Embryonic facial prominence (tissue), 1 donor: ENCODE measurements at regions not wholly inside any gene's neighbourhood (a gene's known extent, or its start where the extent isn't known, plus 50 kb on each side); places are given as distances from the start of the nearest gene placed in this dataset.
"Not testable (repeated sequence)": the region's sequence is repeated elsewhere in the genome, so short reads cannot be mapped to it uniquely, and the experiment has no call there.

Source experiments
- DNase-seq: peaks from one replicate; pipeline ENCODE4 v3.0.0-alpha.2; 2016; ENCODE audit errors: extremely low spot score

DNA sequence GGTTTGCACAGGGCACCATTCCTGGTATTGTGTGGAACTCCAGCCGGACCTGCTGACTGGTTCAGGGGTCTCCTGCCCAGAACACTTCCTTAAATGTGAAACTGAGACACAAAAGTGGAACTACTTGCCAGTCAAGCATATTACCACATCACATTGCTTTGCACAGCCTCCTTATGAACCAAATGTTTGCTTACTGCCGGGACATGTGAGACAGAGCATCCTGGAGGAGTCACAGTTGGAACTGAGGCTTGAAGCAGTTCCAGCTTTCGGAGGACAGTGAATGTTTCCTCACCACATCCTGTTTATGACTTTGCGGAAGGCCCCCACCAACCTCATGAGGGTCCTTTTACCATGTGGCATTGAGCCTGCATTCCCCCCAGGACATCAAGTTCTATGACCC is 105.8 kb upstream of the ARHGAP42 start:
- no peak for DNase-seq

DNA sequence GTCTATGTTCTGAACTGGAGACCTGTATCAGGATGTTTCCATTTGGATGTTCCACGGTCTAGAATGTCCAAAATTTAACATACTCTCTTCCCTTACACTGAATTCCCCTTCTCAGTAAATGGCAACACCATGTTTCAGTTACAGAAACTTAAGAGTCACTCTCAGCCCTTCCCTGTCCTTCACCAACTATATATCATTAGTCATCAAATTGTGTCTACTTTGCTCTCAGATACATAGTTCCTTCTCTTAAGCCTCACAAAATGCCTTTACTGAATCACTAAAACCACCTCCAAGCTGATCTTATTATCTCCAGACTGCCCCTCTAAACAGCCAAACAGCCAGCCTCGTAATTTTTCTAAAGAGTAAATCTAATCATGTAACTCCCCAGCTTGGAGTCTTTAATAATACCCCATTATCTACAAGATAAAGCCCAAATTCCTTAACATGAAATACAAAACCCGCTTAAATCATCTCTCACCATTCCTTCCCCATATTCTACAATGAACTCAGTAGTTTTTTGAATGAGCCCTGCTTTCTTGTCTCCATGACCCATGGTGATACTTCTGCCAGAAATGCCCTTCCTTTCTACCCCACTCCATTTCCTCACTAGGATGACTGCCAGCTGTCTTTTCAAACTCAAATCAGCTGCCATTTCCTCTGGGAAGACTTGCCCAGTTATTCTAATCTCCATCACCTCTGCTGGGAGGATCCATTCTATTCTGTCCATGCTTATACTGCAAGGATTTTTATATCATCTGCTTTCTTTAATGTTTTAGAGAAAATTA is 102.7 kb upstream of the ARHGAP42 start:
- DNase-seq, result no peak

DNA sequence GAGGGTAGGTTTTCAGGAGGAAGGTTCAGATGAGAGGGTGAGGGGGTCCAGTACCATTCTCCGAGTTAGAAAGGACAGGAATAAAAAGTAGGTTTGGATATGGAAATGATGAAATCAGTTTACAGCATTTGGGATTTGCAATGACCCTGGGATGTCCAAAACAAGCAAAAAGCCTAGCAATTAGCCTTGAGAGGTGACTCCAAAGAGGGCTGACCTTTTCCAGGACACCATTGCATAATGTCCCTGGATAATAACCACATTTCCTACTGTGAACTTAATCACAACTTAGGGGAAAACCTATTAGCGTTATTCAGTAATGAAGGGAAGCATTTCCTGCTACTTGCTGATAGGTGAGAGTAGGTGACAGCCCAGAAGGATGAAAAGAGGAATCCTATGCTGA is 101.4 kb upstream of the ARHGAP42 start:
- no peak for DNase-seq

DNA sequence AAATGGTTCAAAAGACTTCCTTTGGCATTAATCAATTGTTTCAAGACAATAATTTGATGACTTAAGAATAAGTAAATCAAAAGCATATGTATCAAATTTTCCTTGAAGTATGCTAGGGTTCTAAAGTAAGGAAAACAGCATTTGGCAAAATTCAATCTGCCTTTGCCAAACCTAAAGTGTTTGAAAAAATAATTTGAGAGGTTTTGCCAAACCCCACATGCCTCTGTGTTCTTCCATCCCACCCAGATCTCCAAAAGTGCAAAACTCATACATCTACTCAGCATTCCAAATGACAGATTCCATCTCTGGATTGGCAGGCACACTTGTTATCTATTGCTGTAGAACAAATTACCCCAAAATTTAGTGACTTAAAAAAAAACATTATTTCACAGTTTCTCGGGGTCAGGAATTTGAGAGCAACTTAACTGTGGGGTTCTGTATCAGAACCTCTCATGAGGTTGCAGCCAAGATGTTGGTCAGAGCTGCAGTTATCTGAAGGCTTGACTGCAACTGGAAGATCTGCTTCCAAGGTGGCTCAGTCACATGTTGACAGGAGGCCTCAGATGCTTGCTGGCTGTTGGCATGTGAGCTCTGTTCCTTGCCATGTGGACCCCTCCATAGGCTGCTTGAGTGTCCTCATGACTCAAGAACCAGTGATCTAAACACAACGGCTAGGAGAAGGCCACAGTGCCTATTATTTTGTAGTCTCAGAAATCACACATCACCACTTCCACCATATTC is 100.6 kb upstream of the ARHGAP42 start:
- no peak for DNase-seq

DNA sequence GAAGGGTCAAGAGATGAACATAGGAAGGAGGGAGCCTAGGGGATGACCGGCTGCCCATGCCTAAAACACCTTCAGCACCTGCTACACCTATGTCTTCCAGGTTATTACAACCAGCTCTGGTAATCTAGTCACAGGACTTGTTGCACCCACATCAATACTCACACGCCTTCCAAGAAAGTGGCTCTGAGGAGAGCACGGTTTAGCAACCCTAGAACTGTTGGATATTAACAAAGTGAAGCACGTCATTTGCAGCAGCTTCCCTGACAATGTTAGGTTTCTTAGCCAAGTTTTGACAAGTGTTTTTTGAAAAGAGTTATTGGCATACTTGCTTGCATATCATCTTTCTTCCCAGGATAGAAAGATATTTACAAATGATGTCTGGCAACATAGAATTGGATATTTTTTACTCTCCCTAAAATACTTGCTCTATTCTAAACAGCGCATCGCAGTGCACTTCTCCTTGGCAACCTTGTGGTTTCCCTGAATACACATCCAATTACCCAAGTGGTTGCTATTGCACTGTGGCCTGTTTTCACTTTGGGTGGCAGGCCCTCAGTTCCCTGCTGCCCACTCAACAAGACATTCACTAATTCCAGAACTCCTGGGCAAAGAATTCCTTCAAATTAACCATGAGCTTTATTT is 94.3 kb upstream of the ARHGAP42 start:
- no peak for DNase-seq

DNA sequence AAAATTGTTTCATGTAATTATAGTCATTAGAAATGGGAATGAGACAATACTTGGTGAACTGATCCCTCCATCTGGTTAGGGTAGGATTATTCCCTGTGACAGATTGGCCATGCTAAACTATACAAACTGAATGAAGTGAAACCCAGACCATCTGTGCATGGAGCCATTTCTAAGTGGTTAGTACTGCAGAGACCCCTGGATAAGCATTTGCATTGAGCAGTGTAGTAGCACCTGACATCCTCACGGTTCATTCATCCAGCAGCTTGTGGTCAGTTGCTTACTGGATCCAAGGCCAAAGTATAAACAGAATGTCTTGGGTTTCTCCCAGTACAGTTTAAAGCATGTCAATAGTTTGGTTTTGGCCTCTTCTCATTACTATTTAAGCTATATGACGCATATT is 93.8 kb upstream of the ARHGAP42 start:
- no peak for DNase-seq

DNA sequence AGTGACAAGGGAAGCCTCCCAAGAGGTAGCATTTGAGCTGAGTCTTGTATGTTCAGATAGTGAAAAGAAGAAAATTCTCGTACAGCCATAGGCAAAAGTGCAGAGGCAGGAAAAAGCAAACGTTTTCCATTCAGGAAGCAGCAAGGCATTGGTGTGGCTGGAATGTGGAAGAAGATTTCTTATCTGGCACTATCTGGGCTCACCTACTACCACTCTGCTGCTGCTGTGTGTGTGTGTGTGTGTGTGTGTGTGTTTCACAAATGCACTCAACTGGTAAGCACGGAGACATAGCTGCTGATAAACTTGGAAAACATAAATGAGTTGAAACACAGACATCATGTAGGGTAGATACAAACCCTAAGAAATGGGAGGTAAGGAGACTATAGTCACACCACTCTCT is 92.8 kb upstream of the ARHGAP42 start:
- no peak for DNase-seq

DNA sequence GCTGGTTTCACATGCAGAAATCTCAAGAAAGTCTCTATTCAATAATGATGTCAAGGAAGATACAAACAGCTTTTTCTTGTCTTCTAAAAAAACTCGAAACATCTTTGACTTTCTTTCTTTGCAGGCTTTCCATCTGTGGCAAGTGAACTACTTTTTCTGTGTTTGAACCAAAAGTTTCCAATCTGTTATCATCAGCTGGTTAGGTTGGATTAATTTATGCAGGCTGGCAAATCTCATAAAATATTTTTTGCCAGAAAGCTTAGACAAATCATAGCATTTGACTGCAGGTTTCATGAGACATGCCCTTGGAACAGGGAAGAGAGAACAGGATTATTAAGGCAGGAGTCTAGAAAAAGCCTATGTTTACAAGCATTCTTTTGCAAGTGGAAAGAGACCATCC is 86.1 kb upstream of the ARHGAP42 start:
- DNase-seq, result no peak

DNA sequence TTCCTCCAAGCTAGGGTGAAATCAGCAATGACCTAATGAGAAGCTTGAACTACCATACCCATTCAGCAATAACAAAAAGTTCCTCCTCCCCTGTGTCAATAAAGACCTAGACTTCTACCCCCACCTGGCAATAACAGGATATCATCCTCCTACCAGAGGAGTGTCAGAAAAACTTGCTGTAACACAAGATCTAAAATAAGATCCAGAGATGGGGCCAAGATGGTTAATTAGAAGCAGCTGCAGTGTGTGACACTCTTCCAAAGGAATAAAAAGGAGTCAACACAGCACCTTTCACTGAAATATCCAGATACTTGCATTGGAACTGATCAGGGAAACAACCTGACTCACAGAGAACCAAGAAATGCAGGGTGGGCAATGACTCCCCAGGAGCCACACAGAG is 84.4 kb upstream of the ARHGAP42 start:
- DNase-seq, result no peak

DNA sequence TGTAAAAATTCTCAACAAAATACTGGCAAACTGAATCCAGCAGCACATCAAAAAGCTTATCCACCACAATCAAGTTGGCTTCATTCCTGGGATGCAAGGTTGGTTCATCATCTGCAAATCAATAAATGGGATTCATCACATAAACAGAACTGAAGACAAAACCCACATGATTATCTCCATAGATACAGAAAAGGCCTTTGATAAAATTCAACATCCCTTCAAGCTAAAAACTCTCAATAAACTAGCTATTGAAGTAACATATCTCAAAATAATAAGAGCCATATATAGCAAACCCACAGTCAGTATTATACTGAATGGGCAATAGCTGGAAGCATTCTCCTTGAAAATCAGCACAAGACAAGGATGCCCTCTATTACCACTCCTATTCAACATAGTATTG is 79.3 kb upstream of the ARHGAP42 start:
- not testable (repeated sequence) for DNase-seq

DNA sequence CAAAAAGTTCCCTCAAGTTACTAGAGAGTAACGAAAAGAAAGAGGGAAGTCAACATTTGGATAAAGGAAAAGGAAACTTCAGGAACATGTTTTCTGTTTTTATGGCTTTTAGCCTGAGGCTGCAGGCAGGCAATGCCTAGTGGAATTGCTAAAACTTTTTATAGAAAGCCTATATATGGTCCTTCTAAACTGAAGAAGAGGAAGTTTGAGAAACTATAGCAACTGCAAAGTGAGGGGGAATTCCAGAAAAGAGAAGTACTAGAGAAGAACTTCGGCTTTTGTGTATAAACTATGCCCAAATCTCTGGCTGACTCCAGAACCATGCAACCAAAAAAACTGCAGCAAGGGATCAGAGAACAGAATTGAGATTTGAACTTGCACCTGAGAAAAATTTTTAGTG is 74.3 kb upstream of the ARHGAP42 start:
- DNase-seq, result no peak

DNA sequence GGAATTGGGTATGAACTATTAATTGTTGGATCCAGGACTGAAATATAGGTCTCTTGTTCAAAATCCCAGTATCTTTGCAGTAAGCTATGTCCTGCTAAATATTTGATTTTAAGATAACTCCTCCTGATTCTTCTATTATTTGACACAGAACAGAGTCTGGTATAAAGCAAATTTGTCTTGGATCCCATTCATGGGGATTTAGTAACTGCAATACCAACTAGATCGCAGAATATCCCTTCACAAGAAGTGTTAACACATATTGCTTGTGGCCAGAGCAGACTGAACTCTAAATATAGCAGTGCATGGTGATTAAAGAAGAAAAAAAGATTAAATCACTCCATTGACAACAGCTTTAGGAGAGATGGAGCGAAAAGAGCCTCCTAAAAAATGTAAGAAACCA is 68.2 kb upstream of the ARHGAP42 start:
- DNase-seq, result no peak

DNA sequence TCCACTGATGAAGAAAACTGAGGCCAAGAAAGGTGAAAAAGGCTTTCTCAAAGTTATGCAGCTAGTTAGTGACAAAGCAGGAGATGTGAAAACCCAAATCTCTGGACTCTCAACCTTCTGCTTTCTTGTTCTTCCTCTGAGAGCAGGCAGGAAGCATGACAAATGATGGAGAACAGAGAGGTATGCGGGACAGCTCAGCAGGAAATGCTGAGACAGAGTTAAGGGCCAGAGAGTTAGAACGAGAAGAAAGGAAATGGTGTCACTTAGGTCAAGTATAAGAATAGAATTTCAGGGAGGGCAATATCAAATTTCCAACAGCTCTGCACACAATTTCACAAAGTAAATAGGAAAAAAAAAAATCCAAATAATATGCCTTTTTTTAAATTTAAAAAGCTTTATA is 67.6 kb upstream of the ARHGAP42 start:
- DNase-seq, result no peak

DNA sequence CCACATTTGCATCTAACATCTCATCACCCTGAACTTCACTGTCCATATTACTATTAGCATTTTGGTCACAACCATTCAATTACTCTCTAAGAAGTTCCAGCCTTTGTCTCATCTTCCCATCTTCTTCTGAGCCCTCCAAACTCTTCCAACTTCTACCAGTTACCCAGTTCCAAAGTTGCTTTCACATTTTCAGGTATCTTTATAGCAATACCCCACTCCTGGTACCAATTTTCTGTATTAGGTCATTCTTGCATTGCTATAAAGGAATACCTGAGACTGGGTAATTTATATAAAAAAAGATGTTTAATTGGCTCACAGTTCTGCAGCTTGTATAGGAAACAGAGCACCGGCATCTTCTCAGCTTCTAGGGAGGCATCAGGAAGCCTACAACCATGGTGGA is 64.7 kb upstream of the ARHGAP42 start:
- DNase-seq, result no peak

DNA sequence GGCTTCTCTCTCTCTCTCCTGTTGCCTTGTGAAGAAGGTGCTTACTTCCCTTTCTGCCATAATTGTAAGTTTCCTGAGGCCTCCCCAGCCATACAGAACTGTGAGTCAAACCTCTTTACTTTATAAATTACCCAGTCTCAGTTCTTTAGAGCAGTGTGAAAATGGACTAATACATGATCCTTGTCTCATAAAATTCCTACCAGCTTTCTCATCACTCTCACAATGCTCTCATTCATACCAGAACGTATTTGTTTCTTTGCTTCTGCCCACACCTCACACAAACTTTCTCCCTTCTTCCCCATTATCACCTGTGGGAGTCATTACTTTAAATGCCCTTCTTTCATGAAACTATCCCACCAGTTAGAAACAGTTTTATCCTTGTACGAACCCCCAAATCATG is 62.7 kb upstream of the ARHGAP42 start:
- DNase-seq, result no peak

DNA sequence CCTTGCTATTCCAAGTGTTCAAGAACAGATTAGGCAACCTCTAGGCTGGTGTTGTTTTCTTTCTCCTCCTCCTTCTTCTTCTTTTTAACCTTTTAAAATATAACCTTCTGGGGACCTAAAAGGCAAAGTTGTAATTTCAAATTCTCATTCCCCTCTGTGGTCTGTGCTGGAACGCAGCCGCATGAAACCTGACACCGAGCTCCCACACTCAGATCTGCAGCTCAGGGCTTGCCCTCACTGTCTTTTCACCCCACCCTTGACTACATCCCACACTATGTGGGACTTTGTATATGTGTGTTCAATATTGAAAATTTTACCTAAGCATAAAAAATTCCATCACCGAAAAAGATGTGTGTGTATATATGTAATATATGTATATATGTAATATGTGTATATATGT is 62.0 kb upstream of the ARHGAP42 start:
- no peak for DNase-seq

DNA sequence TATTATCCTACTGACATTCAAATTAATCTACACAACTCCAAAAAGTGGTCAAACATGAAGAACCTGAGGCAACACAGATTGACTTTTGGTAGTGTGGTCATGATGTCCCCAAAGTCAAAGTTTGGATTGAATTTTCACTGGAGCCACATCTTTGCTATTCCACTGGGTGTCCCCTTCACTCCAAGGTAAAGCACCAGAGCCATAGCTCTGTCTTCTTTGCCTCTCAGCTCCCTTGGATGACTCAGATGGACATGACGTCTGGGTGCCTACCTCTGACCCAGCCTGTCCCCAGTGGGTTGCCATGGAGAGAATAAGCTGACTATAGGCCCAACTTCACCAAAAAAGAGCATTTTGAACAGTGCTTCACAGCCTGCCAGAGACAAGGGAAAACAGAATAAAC is 57.4 kb upstream of the ARHGAP42 start:
- DNase-seq, result no peak

DNA sequence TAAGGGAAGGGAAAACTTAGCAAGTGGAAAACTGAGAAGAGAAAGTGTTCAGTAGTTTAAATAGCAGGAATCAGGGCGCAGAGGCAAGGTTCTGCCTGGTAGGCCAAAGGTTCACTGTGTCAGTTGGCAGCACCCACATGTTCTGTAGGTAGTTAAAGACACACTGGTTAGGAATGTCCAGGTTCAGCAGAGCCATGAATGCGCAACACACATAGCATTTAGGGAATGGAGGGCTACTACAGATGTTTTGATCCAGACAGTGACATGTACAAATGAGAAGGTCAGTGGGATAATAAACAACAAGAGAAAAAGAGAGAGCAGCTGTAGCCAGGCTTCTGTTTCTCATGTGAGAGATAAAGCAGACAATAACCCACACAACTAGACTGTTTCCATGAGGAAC is 56.2 kb upstream of the ARHGAP42 start:
- DNase-seq, result no peak

DNA sequence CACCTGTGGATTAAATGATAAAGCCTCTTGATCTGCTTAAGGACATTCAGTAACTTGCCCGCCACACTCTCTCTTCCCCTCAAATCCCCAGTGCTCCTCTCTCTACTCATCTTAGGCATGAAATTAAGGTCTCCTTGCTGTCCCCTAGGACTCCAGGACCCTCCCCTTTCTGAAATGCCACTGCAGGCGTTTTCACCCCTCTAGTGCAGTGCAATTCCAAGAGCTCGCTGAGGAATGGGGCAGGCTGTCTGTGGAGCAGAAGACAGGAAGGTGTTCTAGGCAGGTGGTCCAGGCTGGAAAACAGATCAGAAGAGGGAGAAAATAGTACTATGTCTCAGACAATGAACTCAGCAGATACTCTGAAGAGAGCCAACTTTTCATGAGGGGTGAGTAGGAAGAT is 55.8 kb upstream of the ARHGAP42 start:
- DNase-seq, result no peak

DNA sequence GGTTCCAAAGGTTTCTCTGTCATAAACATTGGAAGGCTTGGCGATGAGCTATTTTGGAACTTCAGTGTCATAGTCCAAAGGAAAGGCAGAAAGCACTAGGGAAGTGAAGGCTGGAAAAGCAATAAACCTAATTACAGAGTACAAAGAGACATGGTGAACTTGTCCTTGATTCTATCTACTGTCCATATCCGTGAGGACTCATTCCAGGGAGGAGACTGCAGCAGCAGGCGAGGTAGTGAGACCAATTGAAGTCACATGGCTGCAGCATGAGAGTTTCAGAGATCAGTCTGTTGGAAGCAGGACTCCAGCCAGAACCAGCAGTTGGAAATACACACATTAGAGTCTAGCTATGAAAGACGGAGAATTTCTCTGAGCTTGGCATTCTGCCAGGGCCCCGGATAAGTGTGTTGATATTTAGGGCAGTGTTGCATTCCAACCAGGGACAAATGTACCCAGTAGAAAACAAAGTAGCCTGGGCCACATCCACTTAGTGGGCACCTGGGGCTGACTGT is 54.1 kb upstream of the ARHGAP42 start:
- no peak for DNase-seq

DNA sequence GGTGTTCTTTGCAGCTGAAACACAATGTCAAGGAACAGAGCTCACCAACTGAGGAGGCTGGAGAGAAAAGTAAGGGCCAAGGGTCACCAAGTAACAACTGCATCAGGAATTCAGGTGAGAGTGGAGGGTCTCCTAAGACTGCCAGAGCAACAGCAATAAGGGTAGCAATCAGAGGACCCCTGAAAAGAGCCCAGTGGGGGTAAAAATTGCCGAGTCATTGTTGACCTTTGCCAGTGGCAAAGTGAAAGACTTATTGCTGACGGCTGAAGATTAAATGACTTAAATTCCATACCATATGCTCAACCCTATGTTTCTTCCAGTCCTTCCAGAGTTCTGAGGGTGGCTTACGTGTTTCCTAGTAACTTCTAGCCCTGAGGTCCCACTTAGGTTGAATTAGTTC is 51.9 kb upstream of the ARHGAP42 start:
- DNase-seq, result no peak

DNA sequence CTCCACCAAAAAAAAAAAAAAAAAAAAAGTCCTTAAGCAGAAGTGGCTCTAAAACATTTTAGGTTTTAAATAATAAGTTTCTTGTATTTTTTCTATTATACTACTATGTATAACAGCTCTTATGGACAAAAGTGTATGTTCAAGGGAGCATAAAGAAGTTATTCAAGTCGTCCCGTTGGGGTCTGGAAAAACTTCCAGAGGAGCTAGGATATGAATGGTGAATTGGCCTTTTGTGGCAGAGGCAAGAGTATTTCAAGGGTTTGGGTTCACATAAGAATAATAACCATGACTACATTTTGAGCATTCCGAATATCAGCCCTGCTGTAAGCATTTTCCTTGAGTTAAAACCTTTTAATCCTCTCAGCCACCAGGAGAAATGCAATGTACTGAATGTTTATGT is 50.6 kb upstream of the ARHGAP42 start:
- DNase-seq, result no peak
